ENCODE measurements at regions not wholly inside any gene's neighbourhood (a gene's known extent, or its start where the extent isn't known, plus 50 kb on each side); places are given as distances from the start of the nearest gene placed in this dataset.

- TF ChIP-seq ZNF444 (CRISPR knock-in tag; IDR thresholded peaks at IDR 0.05), result no peak
Measured at GRCh38 chr3:139286241-139286640, 57.6 kb upstream of the MRPS22 start (continued).

GRCh38 chr3:139286825-139287224, 57.0 kb upstream of the MRPS22 start:
- Histone ChIP-seq H3K4me2 (ENCODE audit: insufficient read depth, low read length) (no peak overlapping the region), H4K20me1 (replicated peaks; ENCODE audit: control insufficient read depth, insufficient read depth, low read length) (no peaks in the 10 kb centered on the region), H2AFZ (ENCODE audit: low read depth, low read length) (no peak overlapping the region), H3K79me2 (ENCODE audit: control insufficient read depth, insufficient read depth, low read length) (no peaks in the 10 kb centered on the region), H3K27ac (ENCODE audit: extremely low read depth, low read depth, low read length) (no peak overlapping the region), H3K36me3 (ENCODE audit: control insufficient read depth, insufficient read depth, low read length) (no peaks in the 10 kb centered on the region), H3K9me1 (ENCODE audit: control insufficient read depth, insufficient read depth, low read length) (no peaks in the 10 kb centered on the region), H3K4me1 (replicated peaks in 1 of 2; ENCODE audit: control insufficient read depth in 2 of 2, insufficient read depth in 2 of 2, low read length in 2 of 2) (peaks cover 34 to 38% of the 10 kb centered on the region in 2 experiments; a peak in 4 of 5 replicates), H3K9ac (ENCODE audit: insufficient read depth in 1 of 2, low read depth in 2 of 2, low read length in 2 of 2) (no peak overlapping the region; a peak in 1 of 4 replicates), H3K9me3 (replicated peaks; ENCODE audit: control insufficient read depth, insufficient read depth, low read depth, low read length) (no peaks in the 10 kb centered on the region), H3K4me3 (no peak overlapping the region), H3K27me3 (ENCODE audit: control insufficient read depth in 2 of 2, insufficient read depth in 2 of 2, low read length in 2 of 2) (no peaks in the 10 kb centered on the region)
- ATAC-seq (no peak), DNase-seq (ENCODE audit: extremely low read depth in 1 of 4, low spot score in 3 of 4) (no peak), FAIRE-seq (no peak)
- intact Hi-C loops (cut with micrococcal nuclease) (no loop called here), in situ Hi-C loops (cut with MboI) (no loop called here)
- 32% methylated on average over 6 of the region's 7 CpGs for WGBS (ENCODE audit: insufficient coverage, low coverage, missing lambda C conversion rate)
- no peak for TF ChIP-seq ZNF561 (CRISPR knock-in tag; conservative IDR thresholded peaks at IDR 0.05)
- TF ChIP-seq CBFB (CRISPR knock-in tag; IDR thresholded peaks at IDR 0.05), result no peak
- TF ChIP-seq ZNF695 (CRISPR knock-in tag; IDR thresholded peaks at IDR 0.05), result no peak
- no peak for TF ChIP-seq ZNF57 (CRISPR knock-in tag; IDR thresholded peaks at IDR 0.05)
- no peak for TF ChIP-seq C11orf30 (IDR thresholded peaks at IDR 0.05; ENCODE audit: low read depth)
- no peak for TF ChIP-seq ZNF431 (CRISPR knock-in tag; IDR thresholded peaks at IDR 0.05)
- TF ChIP-seq ZNF77 (CRISPR knock-in tag; IDR thresholded peaks at IDR 0.05), result no peak
- no peak for TF ChIP-seq ZFP1 (CRISPR knock-in tag; IDR thresholded peaks at IDR 0.05)
- TF ChIP-seq NCOA2 (IDR thresholded peaks at IDR 0.05; ENCODE audit: partially characterized antibody in 2 of 2), result no peak
- TF ChIP-seq NFE2 (IDR thresholded peaks at IDR 0.05; ENCODE audit: low read depth), result no peak
- TF ChIP-seq NFRKB (IDR thresholded peaks at IDR 0.05; ENCODE audit: low read depth), result no peak
- no peak for TF ChIP-seq MECOM (CRISPR knock-in tag; IDR thresholded peaks at IDR 0.05)
- no peak for TF ChIP-seq MBD2 (IDR thresholded peaks at IDR 0.05; ENCODE audit: borderline replicate concordance, low read depth)
- no peak for TF ChIP-seq MYC (IDR thresholded peaks at IDR 0.05; ENCODE audit: low read depth, low read length)
- no peak for TF ChIP-seq MYC (CRISPR knock-in tag; IDR thresholded peaks at IDR 0.05; ENCODE audit: borderline replicate concordance, low read depth)
- ChIA-PET CTCF (ENCODE audit: low intra/inter-chr PET ratio) (no interaction called here), POLR2A (interaction anchor here (0.8 to 1.0 kb wide), 3 partner anchors 9 to 190 kb away, joined by 3 to 5 read pairs (median 3); no protein-coding TSS in a partner anchor)
- no TSS peak for BruUV-seq (replicated peaks)
